ENCODE measurements at regions not wholly inside any gene's neighbourhood (a gene's known extent, or its start where the extent isn't known, plus 50 kb on each side); places are given as distances from the start of the nearest gene placed in this dataset.
"Not testable (repeated sequence)": the region's sequence is repeated elsewhere in the genome, so short reads cannot be mapped to it uniquely, and the experiment has no call there.

GRCh38 chr5:51156838-51157237 lies 226.4 kb upstream of the ISL1 start:
- no peak for DNase-seq (ENCODE audit: extremely low read depth, low read depth)

DNA sequence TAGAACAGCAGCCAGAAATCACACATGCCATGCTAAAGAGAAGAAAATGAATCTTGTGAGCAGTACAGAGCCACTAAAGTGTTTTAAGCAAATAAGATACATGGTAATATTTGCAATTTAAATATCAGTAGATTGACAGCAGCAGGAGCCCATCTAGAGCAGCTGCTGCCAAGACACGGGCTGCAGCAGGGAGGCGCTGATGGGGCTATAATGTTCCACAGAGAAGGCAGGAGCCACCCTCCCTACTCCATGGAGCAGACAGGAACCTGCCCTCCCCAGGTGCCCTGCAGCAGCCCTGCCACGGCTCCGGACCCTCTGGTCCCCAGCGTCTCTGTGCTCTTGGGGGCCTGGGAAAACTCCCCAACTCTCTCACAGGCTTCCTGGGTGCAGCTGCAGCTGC lies 224.1 kb upstream of the ISL1 start:
- DNase-seq (ENCODE audit: extremely low read depth, low read depth): no peak

DNA sequence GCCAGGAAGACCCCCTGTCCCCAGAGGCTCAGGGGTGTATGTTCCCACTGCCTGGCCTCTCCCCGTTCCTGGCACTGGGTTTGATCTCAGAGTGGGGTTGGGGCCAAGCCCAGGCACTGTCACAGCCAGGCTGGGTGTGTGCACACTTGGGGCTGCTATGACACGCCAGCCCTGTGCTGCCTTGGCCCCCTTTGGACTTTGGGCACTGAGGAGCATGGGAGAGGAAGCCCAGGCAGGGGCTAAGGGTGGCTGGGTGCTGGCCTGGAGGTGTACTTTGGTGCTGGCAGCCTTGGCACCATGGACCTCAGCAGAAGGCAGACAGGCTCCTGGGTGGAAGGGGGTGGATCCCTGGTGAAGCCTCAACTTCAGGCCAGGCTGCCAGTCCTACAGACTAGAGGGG lies 223.6 kb upstream of the ISL1 start:
- DNase-seq (ENCODE audit: extremely low read depth, low read depth): no peak

- DNase-seq (ENCODE audit: extremely low read depth, low read depth): no peak
Measured at GRCh38 chr5:51162245-51162644, 221.0 kb upstream of the ISL1 start.

DNA sequence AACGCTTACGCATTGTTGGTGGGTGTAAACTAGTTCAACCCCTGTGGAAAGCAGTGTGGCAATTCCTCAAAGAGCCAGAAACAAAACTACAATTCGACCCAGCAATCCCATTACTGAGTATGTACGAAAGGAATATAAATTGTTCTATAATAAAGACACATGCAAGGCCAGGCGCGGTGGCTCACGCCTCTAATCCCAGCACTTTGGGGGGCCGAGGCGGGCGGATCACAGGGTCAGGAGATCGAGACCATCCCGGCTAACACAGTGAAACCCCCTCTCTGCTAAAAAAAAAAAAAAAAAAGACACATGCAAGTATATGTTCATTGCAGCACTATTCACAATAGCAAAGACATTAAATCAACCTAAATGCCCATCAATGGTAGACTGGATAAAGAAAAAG lies 217.6 kb upstream of the ISL1 start:
- not testable (repeated sequence) for DNase-seq (ENCODE audit: extremely low read depth, low read depth)

DNA sequence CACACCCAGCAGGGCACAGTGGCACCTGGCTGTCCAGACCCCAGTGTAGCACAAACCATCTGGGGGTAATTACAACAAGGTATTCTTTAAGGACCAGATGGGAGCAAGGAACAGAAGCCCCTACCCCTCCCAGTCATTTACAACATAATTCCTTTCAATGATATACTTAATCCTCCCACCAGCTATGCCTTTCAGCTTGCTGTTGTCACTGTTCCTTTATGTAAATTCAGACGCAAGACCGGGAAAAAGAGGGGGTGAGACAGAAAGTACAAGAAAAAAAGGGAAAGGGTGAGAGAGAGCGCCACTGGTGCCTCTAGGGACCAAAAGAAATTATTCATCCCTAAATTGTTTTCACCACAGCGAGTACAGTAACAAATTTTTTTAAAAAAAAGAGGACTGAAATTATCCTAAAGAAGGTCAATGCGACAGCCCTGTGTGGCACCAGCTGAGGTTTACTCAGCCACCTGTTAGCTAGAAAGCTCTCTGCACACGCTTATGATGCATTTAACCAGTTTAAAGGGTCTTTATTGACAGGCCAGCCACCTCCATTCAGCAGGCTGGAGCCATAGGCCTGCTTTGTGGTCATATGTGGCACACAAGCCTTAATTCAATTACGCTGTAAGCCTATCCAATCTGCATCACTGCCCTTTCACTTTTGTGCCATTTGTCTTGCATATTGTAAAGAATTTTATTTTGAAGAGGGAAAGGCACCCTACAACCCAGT lies 210.2 kb upstream of the ISL1 start:
- no peak for DNase-seq (ENCODE audit: extremely low read depth, low read depth)

- no peak for DNase-seq (ENCODE audit: extremely low read depth, low read depth)
Measured at GRCh38 chr5:51181208-51181894, 201.9 kb upstream of the ISL1 start.

DNA sequence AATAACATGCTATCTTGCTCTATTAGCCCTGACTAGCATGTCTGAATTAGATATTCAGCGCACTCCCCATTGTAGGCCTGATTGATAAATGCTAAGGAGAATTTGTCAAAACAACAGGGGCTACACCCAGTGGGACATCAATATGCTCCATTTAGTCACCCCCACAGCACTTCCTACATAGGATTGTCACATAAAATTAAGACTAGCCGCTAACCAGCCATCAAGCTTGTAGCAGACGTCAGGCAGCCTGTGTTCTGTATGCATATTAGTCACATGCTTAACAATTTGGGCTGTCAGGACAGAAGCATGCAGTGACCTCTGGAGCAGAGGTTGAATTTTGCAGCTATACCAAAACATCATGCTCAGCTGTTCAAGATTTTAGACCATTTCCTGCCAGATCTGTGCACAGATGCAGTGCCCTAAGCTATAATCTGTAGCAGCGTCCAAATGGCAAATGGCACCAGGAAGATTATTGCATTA lies 197.4 kb upstream of the ISL1 start:
- no peak for DNase-seq (ENCODE audit: extremely low read depth, low read depth)

- DNase-seq (ENCODE audit: extremely low read depth, low read depth): no peak
Measured at GRCh38 chr5:51188001-51188591, 195.2 kb upstream of the ISL1 start.

- DNase-seq (ENCODE audit: extremely low read depth, low read depth): no peak
Measured at GRCh38 chr5:51194671-51195070, 188.6 kb upstream of the ISL1 start.

- DNase-seq (ENCODE audit: extremely low read depth, low read depth): no peak
Measured at GRCh38 chr5:51201024-51201423, 182.2 kb upstream of the ISL1 start.

DNA sequence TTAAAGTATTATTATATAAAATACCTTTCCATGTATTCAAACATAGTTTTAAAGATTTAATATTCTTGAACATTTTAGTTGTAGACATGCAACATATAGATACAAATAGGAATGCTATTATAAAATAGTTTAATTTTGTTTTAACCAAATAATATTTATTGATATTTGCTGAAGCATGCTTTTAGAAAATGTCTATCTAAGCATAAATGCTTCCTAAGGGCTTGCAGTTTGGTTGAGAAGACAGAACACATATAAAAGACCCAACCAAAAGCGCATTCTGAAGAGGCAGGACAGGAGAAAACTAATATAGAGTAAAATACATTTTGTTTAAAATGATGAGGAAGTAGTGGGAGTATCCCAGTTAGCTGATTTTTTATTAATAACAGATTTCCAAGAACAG lies 181.5 kb upstream of the ISL1 start:
- no peak for DNase-seq (ENCODE audit: extremely low read depth, low read depth)

DNA sequence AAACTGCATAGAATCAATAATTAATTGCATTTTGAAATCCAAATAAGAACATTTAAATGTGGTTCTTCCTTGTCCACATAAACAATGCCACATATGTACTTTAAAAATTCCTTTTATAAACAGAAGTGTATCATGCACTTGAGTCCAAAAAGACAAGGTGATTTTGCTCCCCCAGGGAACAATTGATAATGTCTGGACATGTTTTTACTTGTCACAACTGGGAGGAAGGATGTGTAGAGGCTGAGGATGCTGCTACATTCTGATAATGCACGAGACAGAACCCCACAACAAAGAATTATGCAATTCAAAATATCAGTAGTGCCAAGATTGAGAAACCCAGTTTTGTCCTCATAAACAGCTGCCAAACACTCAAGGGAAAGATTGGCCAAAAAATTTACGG lies 181.1 kb upstream of the ISL1 start:
- no peak for DNase-seq (ENCODE audit: extremely low read depth, low read depth)

DNA sequence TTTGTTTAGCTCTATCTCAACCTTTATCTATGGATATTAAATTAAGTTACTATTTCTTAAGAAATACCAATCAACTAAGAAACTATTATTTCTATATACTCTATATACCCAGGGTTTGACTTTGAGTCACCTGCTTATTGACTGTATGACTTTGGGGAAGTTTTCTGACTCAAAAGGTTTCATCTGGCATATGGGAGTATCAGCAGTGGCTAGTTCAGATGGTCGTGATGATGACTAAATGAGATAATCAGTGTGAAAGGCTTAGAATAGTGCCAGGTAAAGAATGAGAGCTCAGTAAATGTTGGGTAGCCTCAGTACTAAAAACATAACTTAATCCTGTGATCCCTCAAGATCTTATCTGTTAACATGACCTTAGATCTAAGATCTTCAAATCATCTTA lies 179.7 kb upstream of the ISL1 start:
- no peak for DNase-seq (ENCODE audit: extremely low read depth, low read depth)

- no peak for DNase-seq (ENCODE audit: extremely low read depth, low read depth)
Measured at GRCh38 chr5:51208296-51208695, 175.0 kb upstream of the ISL1 start.

DNA sequence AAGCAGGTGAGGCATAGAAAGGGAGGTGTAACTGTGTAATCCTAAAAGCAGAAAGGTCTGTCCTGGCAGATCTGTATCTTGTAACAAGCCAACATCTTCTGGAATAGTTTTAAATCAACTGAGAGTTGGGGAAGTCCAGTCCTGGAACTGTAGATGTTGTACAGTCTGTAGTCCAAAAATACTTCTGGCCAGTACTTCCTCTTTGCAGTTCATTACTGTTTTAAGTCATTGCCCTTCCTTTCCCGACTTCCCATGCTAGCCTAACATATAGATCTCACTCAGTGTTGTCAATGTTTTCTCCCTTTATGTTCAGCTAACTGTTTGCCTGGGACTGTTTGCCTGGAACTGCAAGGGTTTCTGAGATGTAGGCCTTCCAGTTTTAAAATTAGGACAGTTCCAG lies 168.5 kb upstream of the ISL1 start:
- no peak for DNase-seq (ENCODE audit: extremely low read depth, low read depth)

GRCh38 chr5:51225789-51226742 lies 157.2 kb upstream of the ISL1 start:
- no peak for DNase-seq (ENCODE audit: extremely low read depth, low read depth)

DNA sequence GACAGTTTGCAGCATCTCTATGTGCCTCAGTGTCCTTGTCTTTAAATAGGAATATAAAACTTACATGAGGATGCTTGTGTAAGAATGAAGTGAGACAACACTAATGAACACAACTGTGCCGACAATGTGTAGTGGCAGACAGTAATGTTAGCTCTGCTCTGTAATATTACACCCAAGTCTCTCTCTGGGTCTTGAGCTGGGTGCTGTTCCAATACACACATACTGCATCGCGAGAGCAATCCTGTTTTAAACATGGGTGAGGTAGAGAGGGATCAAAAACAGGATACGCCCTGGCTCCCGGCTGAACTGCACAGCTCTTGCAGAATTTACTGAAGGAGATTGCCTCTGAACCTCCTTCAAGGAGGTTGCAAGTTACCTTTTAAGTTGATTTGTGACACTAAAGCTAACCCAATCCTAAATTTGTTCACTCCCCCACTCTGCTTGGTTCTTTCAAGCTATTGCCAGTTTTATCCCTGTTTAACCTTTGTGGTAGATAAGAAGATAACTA lies 155.2 kb upstream of the ISL1 start:
- no peak for DNase-seq (ENCODE audit: extremely low read depth, low read depth)

DNA sequence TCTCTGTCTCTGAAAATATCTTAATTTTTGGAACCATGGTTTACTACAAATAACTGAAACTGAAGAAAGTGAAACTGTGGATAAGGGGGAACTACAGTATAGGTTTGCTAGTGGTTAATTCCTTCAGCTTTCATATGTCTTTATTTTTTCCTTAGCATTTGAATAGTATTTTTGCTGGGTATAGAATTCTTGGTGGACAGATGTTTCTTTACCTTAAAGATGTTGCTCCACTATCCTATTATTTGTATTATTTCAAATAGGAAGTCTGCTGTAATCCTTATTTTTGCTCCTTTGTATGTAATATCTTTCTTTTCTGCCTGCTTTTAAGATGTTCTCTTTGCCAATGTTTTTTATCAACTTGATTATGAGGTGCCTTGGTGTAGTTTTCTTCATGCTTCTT lies 152.9 kb upstream of the ISL1 start:
- DNase-seq (ENCODE audit: extremely low read depth, low read depth): no peak

GRCh38 chr5:51242456-51242855 lies 140.8 kb upstream of the ISL1 start:
- DNase-seq (ENCODE audit: extremely low read depth, low read depth): no peak

- not testable (repeated sequence) for DNase-seq (ENCODE audit: extremely low read depth, low read depth)
Measured at GRCh38 chr5:51250957-51251356, 132.3 kb upstream of the ISL1 start.

All from NCI-H460 (cell line).